Vagina (tissue), 2 donors: ENCODE measurements at regions not wholly inside any gene's neighbourhood (a gene's known extent, or its start where the extent isn't known, plus 50 kb on each side); places are given as distances from the start of the nearest gene placed in this dataset.

ENCODE experiments used
- POLR2A ChIP-seq, 2 donors: fragments of 450-650 bp; IDR thresholded peaks; one replicate each; pipeline ENCODE4 v1.6.1; 2017; ENCODE audit warnings: antibody characterized with exemption in 2 of 2, mild to moderate bottlenecking in 2 of 2, moderate library complexity in 2 of 2
- TF ChIP-seq, protein P1 (sequence below), 3 experiments: fragments of 450-650 bp in 2 of 3; fragments of 200-600 bp in 1 of 3; sonication (generic) in 1 of 3; IDR thresholded peaks; one replicate each; pipeline ENCODE4 v1.5.1; 2017 to 2019; ENCODE audit warnings: antibody characterized with exemption in 3 of 3, mild to moderate bottlenecking in 2 of 3, moderate library complexity in 2 of 3

DNA sequence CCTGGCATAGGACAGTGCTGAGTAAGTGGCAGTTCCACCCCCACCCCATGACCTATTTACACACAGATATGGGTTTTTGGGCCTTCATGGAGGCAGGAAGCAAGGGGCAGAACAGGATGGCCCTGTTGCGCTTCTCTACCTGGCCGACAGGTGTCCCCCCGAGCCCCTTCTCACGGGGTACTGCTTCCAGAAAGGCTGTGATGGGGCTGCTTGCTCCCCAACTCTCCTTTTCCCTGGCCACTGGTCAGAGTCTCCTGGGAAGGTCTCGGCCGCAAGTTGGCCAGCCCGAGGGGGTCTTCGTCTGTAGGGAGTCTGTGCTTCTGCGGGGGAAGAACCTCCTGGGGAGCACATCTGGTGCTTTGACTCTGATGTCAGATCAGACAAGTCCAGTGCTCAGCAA, 139.8 kb upstream of the TNS3 start:
- TF ChIP-seq, protein P1, sequence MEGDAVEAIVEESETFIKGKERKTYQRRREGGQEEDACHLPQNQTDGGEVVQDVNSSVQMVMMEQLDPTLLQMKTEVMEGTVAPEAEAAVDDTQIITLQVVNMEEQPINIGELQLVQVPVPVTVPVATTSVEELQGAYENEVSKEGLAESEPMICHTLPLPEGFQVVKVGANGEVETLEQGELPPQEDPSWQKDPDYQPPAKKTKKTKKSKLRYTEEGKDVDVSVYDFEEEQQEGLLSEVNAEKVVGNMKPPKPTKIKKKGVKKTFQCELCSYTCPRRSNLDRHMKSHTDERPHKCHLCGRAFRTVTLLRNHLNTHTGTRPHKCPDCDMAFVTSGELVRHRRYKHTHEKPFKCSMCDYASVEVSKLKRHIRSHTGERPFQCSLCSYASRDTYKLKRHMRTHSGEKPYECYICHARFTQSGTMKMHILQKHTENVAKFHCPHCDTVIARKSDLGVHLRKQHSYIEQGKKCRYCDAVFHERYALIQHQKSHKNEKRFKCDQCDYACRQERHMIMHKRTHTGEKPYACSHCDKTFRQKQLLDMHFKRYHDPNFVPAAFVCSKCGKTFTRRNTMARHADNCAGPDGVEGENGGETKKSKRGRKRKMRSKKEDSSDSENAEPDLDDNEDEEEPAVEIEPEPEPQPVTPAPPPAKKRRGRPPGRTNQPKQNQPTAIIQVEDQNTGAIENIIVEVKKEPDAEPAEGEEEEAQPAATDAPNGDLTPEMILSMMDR (IDR thresholded peaks at IDR 0.05), result no peak
- no peak for TF ChIP-seq POLR2A (IDR thresholded peaks at IDR 0.05)
